ENCODE measurements at regions not wholly inside any gene's neighbourhood (a gene's known extent, or its start where the extent isn't known, plus 50 kb on each side); places are given as distances from the start of the nearest gene placed in this dataset.

DNA sequence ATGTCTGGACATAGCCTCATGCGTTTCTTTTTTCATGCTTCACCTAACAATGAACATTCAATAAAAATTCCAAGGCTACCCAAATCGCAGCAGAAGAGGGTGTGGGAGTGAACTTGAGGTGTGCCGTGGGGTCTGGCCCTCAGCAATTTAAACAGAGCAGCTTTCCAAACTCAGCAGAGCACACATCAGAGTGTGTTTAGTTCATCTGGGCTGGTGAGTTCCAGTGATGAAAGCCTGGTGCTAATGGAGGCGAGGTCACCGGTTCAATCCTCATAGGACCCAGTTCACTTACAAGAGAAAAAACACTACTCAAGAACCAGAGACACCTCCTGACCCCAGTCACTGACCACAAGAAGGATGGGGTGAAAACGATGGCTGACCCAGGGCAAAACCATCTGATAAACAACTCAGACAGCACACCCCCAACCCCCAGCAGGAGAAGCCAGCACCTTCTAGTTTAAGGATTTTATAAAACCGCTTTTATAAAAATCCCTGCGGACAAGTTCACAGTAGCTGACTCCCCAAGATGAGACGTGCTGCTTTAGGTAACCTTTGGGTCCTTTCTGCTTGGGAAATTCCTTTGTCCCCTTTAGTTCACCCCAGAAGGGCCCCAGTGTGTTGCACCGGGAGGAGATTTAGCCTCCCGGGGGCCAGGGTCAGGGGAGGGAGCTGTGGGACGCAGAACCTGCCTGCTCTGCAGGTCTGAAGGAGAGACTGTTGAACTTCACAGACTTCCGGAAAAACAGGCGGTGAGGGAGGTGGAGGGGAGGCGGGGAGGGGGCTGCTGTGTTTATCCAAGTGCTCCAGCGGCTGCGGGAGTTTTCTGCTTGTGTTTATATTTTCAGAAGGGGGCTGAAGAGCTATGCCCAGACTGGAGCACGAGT lies 152.7 kb upstream of the SOX11 start:
- 18 to 21% methylated on average over 18 of the region's 18 CpGs for WGBS, 2 donors
- H3K4me1 ChIP-seq, result peaks cover 16 to 25% of the 10 kb centered on the region in 2 donors
- peak overlapping the region; percentile 80 to 87 (median 81) for H3K27ac ChIP-seq
- no peaks in the 10 kb centered on the region for H3K36me3 ChIP-seq
- H3K4me3 ChIP-seq (replicated peaks in 1 of 3), result no peak overlapping the region
- TF ChIP-seq, protein P1, sequence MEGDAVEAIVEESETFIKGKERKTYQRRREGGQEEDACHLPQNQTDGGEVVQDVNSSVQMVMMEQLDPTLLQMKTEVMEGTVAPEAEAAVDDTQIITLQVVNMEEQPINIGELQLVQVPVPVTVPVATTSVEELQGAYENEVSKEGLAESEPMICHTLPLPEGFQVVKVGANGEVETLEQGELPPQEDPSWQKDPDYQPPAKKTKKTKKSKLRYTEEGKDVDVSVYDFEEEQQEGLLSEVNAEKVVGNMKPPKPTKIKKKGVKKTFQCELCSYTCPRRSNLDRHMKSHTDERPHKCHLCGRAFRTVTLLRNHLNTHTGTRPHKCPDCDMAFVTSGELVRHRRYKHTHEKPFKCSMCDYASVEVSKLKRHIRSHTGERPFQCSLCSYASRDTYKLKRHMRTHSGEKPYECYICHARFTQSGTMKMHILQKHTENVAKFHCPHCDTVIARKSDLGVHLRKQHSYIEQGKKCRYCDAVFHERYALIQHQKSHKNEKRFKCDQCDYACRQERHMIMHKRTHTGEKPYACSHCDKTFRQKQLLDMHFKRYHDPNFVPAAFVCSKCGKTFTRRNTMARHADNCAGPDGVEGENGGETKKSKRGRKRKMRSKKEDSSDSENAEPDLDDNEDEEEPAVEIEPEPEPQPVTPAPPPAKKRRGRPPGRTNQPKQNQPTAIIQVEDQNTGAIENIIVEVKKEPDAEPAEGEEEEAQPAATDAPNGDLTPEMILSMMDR (IDR thresholded peaks at IDR 0.05), result no peak
- no peak for TF ChIP-seq POLR2A (IDR thresholded peaks at IDR 0.05)
- peak; percentile 65 to 77 for DNase-seq
- no peaks in the 10 kb centered on the region for H3K9me3 ChIP-seq
- intact Hi-C loops (cut with DNase I), result loop anchor here (10.0 kb wide), 1 partner anchor 1375 kb away; the partner anchor contains the start of gene RNF144A
- no peaks in the 10 kb centered on the region for H3K27me3 ChIP-seq

DNA sequence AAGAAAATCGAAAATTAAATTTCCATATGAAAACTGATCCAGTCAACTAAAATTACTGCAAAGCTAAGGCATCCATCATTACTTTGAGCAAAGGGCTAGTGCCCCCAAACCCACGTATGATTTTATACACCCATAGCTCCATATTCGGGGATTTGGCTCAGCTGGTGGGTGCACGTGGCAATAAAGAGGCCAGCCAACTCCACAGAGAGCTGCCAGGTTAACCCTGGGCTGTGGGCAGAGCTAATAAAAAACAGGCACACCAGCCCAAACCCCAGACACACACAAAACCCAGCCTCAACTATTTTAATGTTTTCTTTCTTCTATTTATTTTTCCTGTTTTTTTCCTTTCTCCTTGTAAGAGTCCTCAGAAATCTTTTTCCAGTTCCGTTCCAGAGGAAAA lies 151.3 kb upstream of the SOX11 start:
- peaks cover 16 to 25% of the 10 kb centered on the region in 2 donors for H3K4me1 ChIP-seq
- intact Hi-C loops (cut with DNase I), result no loop called here
- H3K9me3 ChIP-seq, result no peaks in the 10 kb centered on the region
- H3K4me3 ChIP-seq (replicated peaks in 1 of 3), result no peak overlapping the region
- no peak overlapping the region for H3K27ac ChIP-seq
- peak; percentile 41 to 57 for DNase-seq
- 44 to 49% methylated on average over 5 of the region's 5 CpGs for WGBS, 2 donors
- no peak for TF ChIP-seq POLR2A (IDR thresholded peaks at IDR 0.05)
- TF ChIP-seq, protein P1 (IDR thresholded peaks at IDR 0.05), result no peak
- H3K36me3 ChIP-seq, result no peaks in the 10 kb centered on the region
- H3K27me3 ChIP-seq, result no peaks in the 10 kb centered on the region

DNA sequence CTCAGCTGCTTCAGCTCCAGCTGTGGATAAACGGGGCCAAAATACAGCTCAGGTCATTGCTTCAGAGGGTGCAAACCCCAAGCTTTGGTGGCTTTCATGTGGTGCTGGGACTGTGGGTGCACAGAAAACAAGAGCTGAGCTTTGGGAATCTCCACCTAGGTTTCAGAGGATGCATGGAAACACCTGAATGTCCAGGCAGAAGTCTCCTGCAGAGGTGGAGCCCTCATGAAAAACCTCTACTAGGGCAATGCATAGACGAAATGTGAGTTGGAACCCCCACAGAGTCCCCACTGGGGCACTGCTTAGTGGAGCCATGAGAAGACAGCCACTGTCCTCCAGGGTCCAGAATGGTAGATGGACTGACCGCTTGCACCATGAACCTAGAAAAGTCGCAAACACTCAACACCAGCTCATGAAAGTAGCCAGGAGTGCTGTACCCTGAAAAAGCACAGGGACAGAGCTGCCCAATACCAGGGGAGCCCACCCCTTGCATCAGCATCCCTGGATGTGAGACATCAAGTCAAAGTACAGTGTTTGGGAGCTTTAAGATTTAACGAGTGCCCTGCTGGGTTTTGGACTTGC lies 147.9 kb upstream of the SOX11 start:
- Histone ChIP-seq H3K27me3 (no peaks in the 10 kb centered on the region), H3K4me1 (peaks cover 14 to 30% of the 10 kb centered on the region in 2 donors), H3K27ac (no peak overlapping the region), H3K9me3 (no peaks in the 10 kb centered on the region), H3K4me3 (replicated peaks in 1 of 3) (no peak overlapping the region), H3K36me3 (no peaks in the 10 kb centered on the region)
- 86 to 91% methylated on average over 5 of the region's 5 CpGs for WGBS, 2 donors
- intact Hi-C loops (cut with DNase I), result no loop called here
- no peak for DNase-seq
- TF ChIP-seq, protein P1 (IDR thresholded peaks at IDR 0.05), result no peak
- TF ChIP-seq POLR2A (IDR thresholded peaks at IDR 0.05), result no peak

DNA sequence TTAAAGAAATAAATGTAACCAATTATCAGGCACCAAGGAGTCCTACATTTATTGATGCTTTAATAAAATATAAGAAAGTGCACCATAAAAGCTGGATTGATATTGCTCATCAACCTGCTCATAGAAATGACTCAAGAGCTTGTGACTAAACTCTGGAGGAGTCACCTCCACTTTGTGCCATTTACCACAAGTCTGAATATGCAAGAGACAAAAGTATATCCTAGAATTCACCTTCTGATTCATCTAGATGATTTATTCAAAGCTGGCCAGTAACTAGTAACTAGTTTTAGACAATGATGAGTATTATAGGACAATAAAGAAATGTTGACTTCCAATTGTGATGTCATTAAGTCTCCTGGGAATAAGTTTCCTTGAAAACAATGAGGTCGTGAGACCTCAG lies 146.0 kb upstream of the SOX11 start:
- no peaks in the 10 kb centered on the region for H3K9me3 ChIP-seq
- intact Hi-C loops (cut with DNase I), result no loop called here
- H3K4me1 ChIP-seq, result peaks cover 12 to 14% of the 10 kb centered on the region in 2 donors
- H3K4me3 ChIP-seq (replicated peaks in 1 of 3), result no peak overlapping the region
- no peak for DNase-seq
- no peaks in the 10 kb centered on the region for H3K27me3 ChIP-seq
- 91 to 95% methylated on average over 1 of the region's 1 CpG for WGBS, 2 donors
- no peaks in the 10 kb centered on the region for H3K36me3 ChIP-seq
- TF ChIP-seq, protein P1 (IDR thresholded peaks at IDR 0.05), result no peak
- TF ChIP-seq POLR2A (IDR thresholded peaks at IDR 0.05), result no peak
- H3K27ac ChIP-seq, result no peak overlapping the region

Data from thyroid gland (tissue), 4 donors.